Testis (tissue), 2 donors: ENCODE measurements at regions not wholly inside any gene's neighbourhood (a gene's known extent, or its start where the extent isn't known, plus 50 kb on each side); places are given as distances from the start of the nearest gene placed in this dataset.

ENCODE experiments used
- CTCF ChIP-seq, 3 experiments: fragments of 450-650 bp in 2 of 3; fragments of 200-600 bp in 1 of 3; sonication (generic) in 1 of 3; IDR thresholded peaks; one replicate each; pipeline ENCODE4 v1.5.1; 2016 to 2019; ENCODE audit warnings: antibody characterized with exemption in 3 of 3, mild to moderate bottlenecking in 2 of 3, moderate library complexity in 1 of 3
- POLR2A ChIP-seq: fragments of 450-650 bp; IDR thresholded peaks from one replicate; pipeline ENCODE4 v1.6.1; 2017; ENCODE audit warnings: antibody characterized with exemption, mild to moderate bottlenecking, moderate library complexity

GRCh38 chr12:77429426-77429825 is 364.1 kb upstream of the E2F7 start:
- no peak for TF ChIP-seq POLR2A
- no peak for TF ChIP-seq CTCF (IDR thresholded peaks at IDR 0.05)
